Endodermal cell (in vitro differentiated cells): ENCODE measurements at regions not wholly inside any gene's neighbourhood (a gene's known extent, or its start where the extent isn't known, plus 50 kb on each side); places are given as distances from the start of the nearest gene placed in this dataset.
A peak's percentile ranks its signal among the peaks of the same experiment; 100 is the strongest.

ENCODE experiments used
- DNase-seq: peaks from one replicate; pipeline ENCODE4 v3.0.0-alpha.2; 2017
- H3K27ac ChIP-seq: 2 replicates; pipeline ENCODE4 v1.5.1; 2013; ENCODE audit warnings: mild to moderate bottlenecking, low read depth, low read length, moderate library complexity
- H3K27me3 ChIP-seq: 2 replicates; pipeline ENCODE4 v1.6.1; 2013; ENCODE audit warnings: mild to moderate bottlenecking, low read length, moderate library complexity; ENCODE audit not compliant: insufficient read depth, control insufficient read depth, poor library complexity, severe bottlenecking
- H3K36me3 ChIP-seq: 2 replicates; pipeline ENCODE4 v1.7.0; 2013; ENCODE audit warnings: mild to moderate bottlenecking, low read length, moderate library complexity; ENCODE audit not compliant: control insufficient read depth, insufficient read depth
- H3K4me1 ChIP-seq: one replicate; pipeline ENCODE4 v1.7.0; 2013; ENCODE audit warnings: low read length; ENCODE audit not compliant: control insufficient read depth, insufficient read depth
- H3K4me3 ChIP-seq: 2 replicates; pipeline ENCODE4 v1.5.1; 2013; ENCODE audit warnings: mild to moderate bottlenecking, low read length, moderate library complexity
- H3K9ac ChIP-seq: 2 replicates; pipeline ENCODE4 v1.6.1; 2013; ENCODE audit warnings: mild to moderate bottlenecking, low read length, moderate library complexity; ENCODE audit not compliant: poor library complexity, severe bottlenecking; ENCODE audit errors: extremely low read depth
- H3K9me3 ChIP-seq: 2 replicates; pipeline ENCODE4 v1.6.1; 2013; ENCODE audit warnings: mild to moderate bottlenecking, low read length, moderate library complexity; ENCODE audit not compliant: control insufficient read depth
- H3K27ac Mint-ChIP-seq: 2 replicates; pipeline ENCODE4 v1.8.0; 2020; ENCODE audit warnings: mixed read lengths
- H3K27me3 Mint-ChIP-seq: 2 replicates; pipeline ENCODE4 v1.8.0; 2021; ENCODE audit warnings: mild to moderate bottlenecking, mixed read lengths; ENCODE audit not compliant: insufficient read depth
- H3K36me3 Mint-ChIP-seq: 2 replicates; pipeline ENCODE4 v1.8.0; 2020; ENCODE audit warnings: low read depth, mixed read lengths
- H3K4me1 Mint-ChIP-seq: 2 replicates; pipeline ENCODE4 v1.8.0; 2020; ENCODE audit warnings: mixed read lengths
- H3K4me3 Mint-ChIP-seq: 2 replicates; pipeline ENCODE4 v1.8.0; 2020; ENCODE audit warnings: mild to moderate bottlenecking, moderate library complexity, mixed read lengths
- H3K9me3 Mint-ChIP-seq: 2 replicates; pipeline ENCODE4 v1.8.0; 2020; ENCODE audit warnings: mild to moderate bottlenecking, mixed read lengths
- CTCF ChIP-seq: fragments of 200-600 bp; sonication (generic); conservative IDR thresholded peaks from 2 replicates; pipeline ENCODE4 v1.5.0; 2021; ENCODE audit warnings: antibody characterized with exemption, mild to moderate bottlenecking
- WGBS, 2 experiments: methylation state at CpG; one replicate each; pipeline versions ENCODE4 v1.1.5 to v1.1.7; 2013; ENCODE audit warnings: missing lambda C conversion rate in 2 of 2, mixed read lengths in 1 of 2; ENCODE audit not compliant: insufficient coverage in 1 of 2, insufficient read length in 1 of 2; 5-methylcytosine and 5-hydroxymethylcytosine counted together

DNA sequence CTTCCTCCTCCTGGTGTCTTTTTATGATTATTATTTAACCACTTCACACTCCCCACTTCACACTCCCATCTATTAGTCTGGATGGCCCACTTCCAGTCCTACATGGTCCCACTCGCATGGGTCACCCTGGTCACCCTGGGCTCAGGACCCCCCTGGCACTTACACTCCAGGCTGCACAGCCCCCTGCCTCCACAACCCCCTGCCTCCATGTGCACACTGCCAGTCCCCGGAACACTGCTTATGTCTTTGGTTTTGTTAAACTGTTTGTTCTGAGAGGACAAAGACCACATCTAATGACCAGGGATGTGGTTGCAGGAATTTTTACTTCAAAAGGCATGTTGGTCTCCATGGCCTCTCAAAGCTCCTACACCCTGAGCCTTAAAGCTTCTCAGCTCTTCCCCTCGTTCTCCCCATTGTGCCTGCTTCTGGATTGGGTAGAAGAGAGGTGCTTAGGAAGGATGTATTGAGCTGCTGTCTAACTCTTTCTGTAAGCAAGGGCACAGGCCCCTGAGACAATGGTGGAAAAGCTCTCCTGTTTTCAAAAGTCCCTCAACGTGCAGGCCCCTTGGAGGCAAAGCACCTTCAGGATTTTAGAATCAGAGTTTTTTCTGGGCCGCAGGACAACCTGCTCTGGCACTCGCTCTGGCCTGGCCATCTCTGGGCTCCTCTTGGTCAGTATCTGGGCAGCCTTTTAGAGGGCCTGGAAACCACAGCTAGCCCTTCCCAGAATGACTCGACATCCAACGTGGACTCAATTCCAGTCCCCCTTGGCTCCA is 150.0 kb upstream of the HAAO start:
- no peak overlapping the region for H3K4me3 Mint-ChIP-seq
- H3K4me1 Mint-ChIP-seq = peaks cover 22% of the 10 kb centered on the region
- Histone ChIP-seq H3K27ac (no peak overlapping the region), H3K4me3 (no peak overlapping the region), H3K9ac (no peak overlapping the region), H3K9me3 (no peaks in the 10 kb centered on the region), H3K27me3 (no peaks in the 10 kb centered on the region), H3K4me1 (peaks cover 7% of the 10 kb centered on the region), H3K36me3 (no peaks in the 10 kb centered on the region)
- DNase-seq = peak; percentile 31
- no peak for TF ChIP-seq CTCF
- 93 to 98% methylated on average over 6 to 8 of the region's 8 CpGs for WGBS, 2 experiments
- H3K27ac Mint-ChIP-seq = no peak overlapping the region
- H3K27me3 Mint-ChIP-seq = peaks cover 5% of the 10 kb centered on the region
- no peaks in the 10 kb centered on the region for H3K9me3 Mint-ChIP-seq
- H3K36me3 Mint-ChIP-seq = no peaks in the 10 kb centered on the region

DNA sequence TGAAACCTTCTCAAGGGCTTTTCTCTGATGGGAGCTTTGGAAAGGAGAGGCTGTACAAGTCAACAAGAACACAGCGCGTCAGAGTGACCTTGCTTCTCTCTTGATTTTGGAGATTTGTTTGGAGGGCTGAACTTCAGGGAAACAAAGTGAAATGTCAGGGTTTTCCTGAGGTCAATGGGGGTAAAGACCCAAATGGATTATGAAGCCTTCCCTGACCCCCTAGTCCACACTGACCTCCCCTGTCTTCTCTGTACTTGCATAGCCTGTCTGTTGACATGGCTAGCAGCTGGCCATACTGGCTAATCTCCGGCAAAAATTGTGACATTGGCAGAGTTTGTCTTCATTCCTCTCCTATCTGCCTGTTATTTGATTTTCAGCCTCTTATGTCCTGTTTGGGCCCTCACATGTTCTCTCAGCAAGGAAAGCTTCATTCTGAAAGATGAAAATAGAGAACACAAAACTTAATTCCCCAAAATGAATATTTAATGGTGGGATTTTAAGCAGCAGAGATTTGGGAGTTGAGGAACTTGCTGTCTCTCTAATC is 149.3 kb upstream of the HAAO start:
- no peaks in the 10 kb centered on the region for H3K9me3 ChIP-seq
- H3K4me3 Mint-ChIP-seq = no peak overlapping the region
- H3K9me3 Mint-ChIP-seq = no peaks in the 10 kb centered on the region
- 92 to 94% methylated on average over 1 to 3 of the region's 3 CpGs for WGBS, 2 experiments
- H3K4me1 ChIP-seq = peaks cover 7% of the 10 kb centered on the region
- peaks cover 5% of the 10 kb centered on the region for H3K27me3 Mint-ChIP-seq
- TF ChIP-seq CTCF = no peak
- H3K27ac Mint-ChIP-seq = no peak overlapping the region
- no peak overlapping the region for H3K27ac ChIP-seq
- DNase-seq = no peak
- H3K4me3 ChIP-seq = no peak overlapping the region
- no peaks in the 10 kb centered on the region for H3K36me3 ChIP-seq
- H3K27me3 ChIP-seq = no peaks in the 10 kb centered on the region
- H3K4me1 Mint-ChIP-seq = peaks cover 19% of the 10 kb centered on the region
- no peaks in the 10 kb centered on the region for H3K36me3 Mint-ChIP-seq
- H3K9ac ChIP-seq = no peak overlapping the region

- H3K27ac Mint-ChIP-seq = no peak overlapping the region
- H3K4me3 Mint-ChIP-seq = no peak overlapping the region
- Histone ChIP-seq H3K27me3 (no peaks in the 10 kb centered on the region), H3K27ac (no peak overlapping the region), H3K9me3 (no peaks in the 10 kb centered on the region), H3K9ac (no peak overlapping the region), H3K4me1 (peaks cover 4% of the 10 kb centered on the region), H3K4me3 (no peak overlapping the region), H3K36me3 (no peaks in the 10 kb centered on the region)
- H3K27me3 Mint-ChIP-seq = peaks cover 5% of the 10 kb centered on the region
- DNase-seq = peak; percentile 54
- H3K9me3 Mint-ChIP-seq = no peaks in the 10 kb centered on the region
- H3K4me1 Mint-ChIP-seq = peaks cover 28% of the 10 kb centered on the region
- no peak for TF ChIP-seq CTCF
- no peaks in the 10 kb centered on the region for H3K36me3 Mint-ChIP-seq
- WGBS, 2 experiments = 89 to 91% methylated on average over 11 of the region's 11 CpGs
Measured at GRCh38 chr2:42939411-42940206, 147.2 kb upstream of the HAAO start.
